D721Med (cell line): ENCODE measurements at regions not wholly inside any gene's neighbourhood (a gene's known extent, or its start where the extent isn't known, plus 50 kb on each side); places are given as distances from the start of the nearest gene placed in this dataset.
"Not testable (repeated sequence)": the region's sequence is repeated elsewhere in the genome, so short reads cannot be mapped to it uniquely, and the experiment has no call there.

Experiments used
- DNase-seq: peaks from one replicate; pipeline ENCODE4 v3.0.0; 2011; ENCODE audit warnings: low spot score; ENCODE audit not compliant: insufficient read length
- FAIRE-seq: peaks from 2 replicates; lab custom pipeline; 2011; peaks lifted over from hg19 to GRCh38; lab: Jason Lieb, UNC
- CTCF ChIP-seq: IDR thresholded peaks from 2 replicates; pipeline ENCODE4 v1.5.1; 2012; ENCODE audit warnings: mild to moderate bottlenecking, control low read depth; ENCODE audit not compliant: insufficient read depth; ENCODE audit errors: missing control alignments

GRCh38 chrX:40788698-40789097, 53.4 kb upstream of the MED14 start:
- DNase-seq, FAIRE-seq: not testable (repeated sequence)

GRCh38 chrX:40792433-40792832, 57.1 kb upstream of the MED14 start:
- FAIRE-seq (no peak), DNase-seq (no peak)
- TF ChIP-seq CTCF: no peak

GRCh38 chrX:40794829-40795130, 59.4 kb upstream of the MED14 start:
- not testable (repeated sequence) for FAIRE-seq, DNase-seq

DNA sequence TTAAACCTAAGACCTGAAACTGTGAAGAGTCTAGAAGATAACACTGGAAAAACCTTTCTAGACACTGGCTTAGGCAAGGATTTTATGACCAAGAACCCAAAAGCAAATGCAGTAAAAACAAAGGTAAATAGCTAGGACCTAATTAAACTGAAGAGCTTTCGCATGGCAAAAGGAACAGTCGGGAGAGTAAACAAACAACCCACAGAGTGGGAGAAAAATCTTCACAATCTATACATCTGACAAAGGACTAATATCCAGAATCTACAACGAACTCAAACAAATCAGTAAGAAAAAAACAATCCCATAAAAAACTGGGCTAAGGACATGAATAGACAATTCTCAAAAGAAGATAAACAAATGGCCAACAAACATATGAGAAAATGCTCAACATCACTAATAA, 64.4 kb upstream of the MED14 start:
- DNase-seq, FAIRE-seq: not testable (repeated sequence)

- DNase-seq: no peak
- TF ChIP-seq CTCF: no peak
- FAIRE-seq: no peak
Observed at GRCh38 chrX:40805404-40805803, 70.1 kb upstream of the MED14 start.

- DNase-seq: no peak
- FAIRE-seq: no peak
Observed at GRCh38 chrX:40806513-40807220, 71.3 kb upstream of the MED14 start.

GRCh38 chrX:40807384-40807783, 72.0 kb upstream of the MED14 start:
- no peak for TF ChIP-seq CTCF
- FAIRE-seq (no peak), DNase-seq (no peak)

More at GRCh38 chrX:40806513-40807220, 71.3 kb upstream of the MED14 start:
- no peak for TF ChIP-seq CTCF

DNA sequence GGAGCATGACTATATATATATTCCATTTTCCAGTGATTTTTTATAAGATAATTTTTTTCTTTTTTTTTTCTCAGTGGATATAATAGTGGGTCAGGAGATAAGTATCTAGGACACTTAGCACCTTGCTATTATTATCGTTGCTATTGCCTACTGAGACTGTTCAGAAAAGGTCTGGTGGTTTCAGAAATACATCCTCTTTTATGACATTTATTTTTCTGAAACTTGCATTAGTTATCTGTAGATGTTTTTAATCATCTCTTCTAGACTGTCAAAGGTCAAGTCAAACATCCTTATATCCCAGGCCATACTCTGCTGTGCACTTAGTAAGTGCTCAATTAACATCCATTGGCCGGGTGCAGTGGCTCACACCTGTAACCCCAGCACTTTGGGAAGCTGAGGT, 72.9 kb upstream of the MED14 start:
- FAIRE-seq: no peak
- DNase-seq: no peak
- TF ChIP-seq CTCF: no peak

DNA sequence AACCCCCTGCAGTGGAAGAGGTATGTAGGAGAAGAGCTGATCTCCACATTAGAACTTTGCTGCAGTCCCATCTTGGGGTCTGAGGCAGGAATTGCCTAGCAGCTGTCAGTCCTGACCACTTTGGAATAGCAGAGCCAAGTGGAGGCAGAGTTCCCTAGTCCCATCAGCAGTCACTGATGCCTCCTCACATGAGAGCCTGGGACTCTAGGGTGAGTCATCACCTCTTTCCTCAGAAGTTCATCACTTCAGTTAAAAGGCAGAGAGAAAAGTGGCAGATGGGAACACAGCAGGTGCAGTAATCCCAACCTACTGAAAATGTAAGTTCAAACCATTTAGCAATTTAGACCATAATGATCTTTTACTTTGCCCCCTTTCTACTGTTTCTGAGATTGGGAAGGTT, 73.9 kb upstream of the MED14 start:
- no peak for FAIRE-seq
- DNase-seq: no peak
- TF ChIP-seq CTCF: no peak

DNA sequence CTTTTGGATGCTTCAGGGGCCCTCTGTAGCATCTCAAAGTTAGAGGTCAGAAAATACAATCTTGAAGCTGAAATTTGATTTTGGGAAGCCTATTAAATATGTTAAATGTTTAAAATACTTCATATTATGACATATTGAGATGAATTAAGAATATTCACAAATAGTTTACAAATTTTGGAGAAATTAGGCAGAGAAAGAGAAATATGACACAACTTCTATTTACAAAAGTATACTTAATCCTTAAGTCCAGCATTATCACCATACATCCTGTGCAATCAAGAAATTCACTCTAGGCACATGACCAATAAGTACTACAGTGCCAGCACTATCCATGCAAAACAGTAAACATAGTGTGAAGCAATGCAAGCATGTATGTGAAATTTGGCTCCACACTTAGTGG, 79.7 kb upstream of the MED14 start:
- not testable (repeated sequence) for FAIRE-seq, DNase-seq
